CD4-positive, CD25-positive, alpha-beta regulatory T cell (primary cell): ENCODE measurements at regions not wholly inside any gene's neighbourhood (a gene's known extent, or its start where the extent isn't known, plus 50 kb on each side); places are given as distances from the start of the nearest gene placed in this dataset.

ENCODE experiments used
- ATAC-seq, 2 donors: fragments of 150-1000 bp; cut with Tn5 transposase; one replicate each; pipeline ENCODE4 v1.10.0; 2021; ENCODE audit warnings: low read depth in 2 of 2, moderate number of reproducible peaks in 2 of 2, moderate library complexity in 1 of 2
- DNase-seq, 3 donors: peaks; one replicate each; pipeline versions ENCODE4 v3.0.0 to v3.0.0-alpha.2; 2012 to 2022; ENCODE audit warnings: mixed read lengths in 1 of 3
- H3K27ac ChIP-seq: one replicate; pipeline ENCODE4 v1.7.0; 2013; ENCODE audit warnings: mild to moderate bottlenecking, low read length; ENCODE audit not compliant: insufficient read depth, poor library complexity, severe bottlenecking
- H3K27me3 ChIP-seq: one replicate; pipeline ENCODE4 v1.7.0; 2013; ENCODE audit warnings: low read length; ENCODE audit not compliant: control insufficient read depth, insufficient read depth
- H3K36me3 ChIP-seq: one replicate; pipeline ENCODE4 v1.7.0; 2013; ENCODE audit warnings: mild to moderate bottlenecking, low read length, moderate library complexity; ENCODE audit not compliant: control insufficient read depth, insufficient read depth
- H3K4me1 ChIP-seq: 2 replicates; pipeline ENCODE4 v1.7.0; 2013; ENCODE audit warnings: mild to moderate bottlenecking, low read length; ENCODE audit not compliant: insufficient read depth, control insufficient read depth, poor library complexity, severe bottlenecking
- H3K4me3 ChIP-seq: one replicate; pipeline ENCODE4 v1.7.0; 2013; ENCODE audit warnings: low read depth, mild to moderate bottlenecking, low read length, moderate library complexity
- H3K9me3 ChIP-seq, 2 experiments: 1 replicate in 1 of 2; 2 replicates in 1 of 2; pipeline ENCODE4 v1.7.0; 2013; ENCODE audit warnings: low read length in 2 of 2, mild to moderate bottlenecking in 1 of 2, moderate library complexity in 1 of 2; ENCODE audit not compliant: control insufficient read depth in 2 of 2
- H3K27ac Mint-ChIP-seq, 3 donors: one replicate each; pipeline ENCODE4 v1.8.0; 2020 to 2022; ENCODE audit warnings: mild to moderate bottlenecking in 3 of 3, mixed read lengths in 3 of 3, moderate library complexity in 2 of 3
- H3K27me3 Mint-ChIP-seq: one replicate; pipeline ENCODE4 v1.8.0; 2022; ENCODE audit warnings: mild to moderate bottlenecking, mixed read lengths
- H3K36me3 Mint-ChIP-seq: one replicate; pipeline ENCODE4 v1.8.0; 2020; ENCODE audit warnings: mixed read lengths
- H3K4me1 Mint-ChIP-seq, 4 donors: one replicate each; pipeline ENCODE4 v1.8.0; 2020 to 2022; ENCODE audit warnings: mixed read lengths in 4 of 4, mild to moderate bottlenecking in 1 of 4
- H3K4me3 Mint-ChIP-seq, 4 donors: one replicate each; pipeline ENCODE4 v1.8.0; 2020 to 2022; ENCODE audit warnings: mild to moderate bottlenecking in 4 of 4, mixed read lengths in 4 of 4, moderate library complexity in 3 of 4
- H3K9me3 Mint-ChIP-seq, 7 donors: one replicate each; pipeline ENCODE4 v1.8.0; 2020 to 2022; ENCODE audit warnings: mixed read lengths in 7 of 7, mild to moderate bottlenecking in 3 of 7, moderate library complexity in 2 of 7

DNA sequence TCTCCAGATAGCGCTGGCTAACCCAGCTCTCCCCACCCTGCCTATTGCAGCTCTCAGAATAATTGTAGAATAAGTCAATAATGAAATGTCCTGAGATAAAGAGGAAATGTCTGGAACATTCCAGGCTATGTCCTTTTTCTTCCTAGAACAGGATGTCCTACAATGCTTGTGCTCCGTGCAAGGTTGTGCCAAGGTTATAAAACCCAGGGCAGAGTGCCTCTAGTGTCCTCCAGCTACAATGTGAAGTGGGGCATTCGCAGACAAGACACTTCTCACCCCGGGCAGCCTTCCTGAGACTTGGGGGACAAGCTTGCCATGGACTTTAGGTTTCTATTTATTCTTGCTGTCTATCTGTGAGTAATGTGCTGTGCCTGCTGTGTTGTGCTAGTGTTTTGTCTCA, 900.6 kb downstream of the TUSC7 start:
- Histone ChIP-seq H3K27me3 (no peaks in the 10 kb centered on the region), H3K9me3 (no peaks in the 10 kb centered on the region), H3K36me3 (no peaks in the 10 kb centered on the region), H3K4me1 (no peaks in the 10 kb centered on the region), H3K4me3 (no peak overlapping the region), H3K27ac (no peak overlapping the region)
- no peaks in the 10 kb centered on the region for H3K27me3 Mint-ChIP-seq
- no peaks in the 10 kb centered on the region for H3K4me1 Mint-ChIP-seq
- ATAC-seq, result no peak
- H3K36me3 Mint-ChIP-seq, result no peaks in the 10 kb centered on the region
- H3K9me3 Mint-ChIP-seq, result peaks cover 0 to 14% (median 4%) of the 10 kb centered on the region in 7 donors
- no peak for DNase-seq
- H3K27ac Mint-ChIP-seq, result no peak overlapping the region
- no peak overlapping the region for H3K4me3 Mint-ChIP-seq

DNA sequence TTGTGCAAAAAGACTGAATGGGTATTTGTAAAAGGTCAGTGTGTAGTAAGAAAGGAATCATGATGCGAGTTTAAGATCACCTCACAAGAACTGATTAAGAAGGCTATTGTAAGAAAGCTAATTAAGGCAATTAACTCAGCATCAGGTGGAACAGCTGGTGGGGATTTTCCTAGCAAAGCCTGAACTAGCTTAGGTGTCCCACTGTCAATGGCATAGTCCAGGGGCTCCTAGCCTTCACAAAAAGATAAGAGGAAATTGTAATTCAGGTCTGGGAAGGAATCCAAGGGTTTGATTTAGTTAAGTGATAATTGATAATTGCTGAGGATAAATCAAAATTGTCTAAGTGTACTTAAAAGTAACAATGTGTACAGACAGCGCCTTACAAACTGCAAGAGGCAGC, 901.6 kb downstream of the TUSC7 start:
- Histone ChIP-seq H3K27ac (no peak overlapping the region), H3K4me1 (no peaks in the 10 kb centered on the region), H3K4me3 (no peak overlapping the region), H3K27me3 (no peaks in the 10 kb centered on the region), H3K9me3 (no peaks in the 10 kb centered on the region), H3K36me3 (no peaks in the 10 kb centered on the region)
- Mint-ChIP-seq H3K4me3 (no peak overlapping the region), H3K36me3 (no peaks in the 10 kb centered on the region), H3K4me1 (no peaks in the 10 kb centered on the region), H3K27ac (no peak overlapping the region), H3K27me3 (no peaks in the 10 kb centered on the region), H3K9me3 (peaks cover 0 to 18% (median 6%) of the 10 kb centered on the region in 7 donors)
- DNase-seq, result no peak
- ATAC-seq, result no peak

DNA sequence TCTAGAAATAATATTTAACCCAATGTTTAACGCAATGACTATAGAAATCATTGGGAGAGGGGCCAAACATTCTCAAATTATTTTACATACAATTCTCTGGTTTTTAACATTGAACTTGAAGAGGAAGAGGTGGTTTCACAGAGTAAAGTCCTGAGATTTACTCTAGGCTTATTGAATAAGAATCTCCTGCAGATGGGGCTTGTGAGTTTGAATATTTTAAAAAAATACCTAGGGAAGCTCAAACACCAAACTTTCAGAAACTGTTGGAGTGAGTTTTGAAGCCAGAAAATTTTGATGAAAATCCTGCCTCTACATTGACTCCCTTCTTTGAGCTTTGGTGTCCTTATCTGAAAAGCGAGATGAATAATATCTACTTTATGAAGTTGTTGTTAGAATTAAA, 906.6 kb downstream of the TUSC7 start:
- Histone ChIP-seq H3K4me1 (no peaks in the 10 kb centered on the region), H3K27ac (no peak overlapping the region), H3K36me3 (no peaks in the 10 kb centered on the region), H3K4me3 (no peak overlapping the region), H3K27me3 (no peaks in the 10 kb centered on the region), H3K9me3 (no peaks in the 10 kb centered on the region)
- H3K4me1 Mint-ChIP-seq, result no peaks in the 10 kb centered on the region
- no peaks in the 10 kb centered on the region for H3K36me3 Mint-ChIP-seq
- DNase-seq (no peak), ATAC-seq (no peak)
- H3K27me3 Mint-ChIP-seq, result no peaks in the 10 kb centered on the region
- no peak overlapping the region for H3K27ac Mint-ChIP-seq
- H3K4me3 Mint-ChIP-seq, result no peak overlapping the region
- peaks cover 0 to 6% (median 4%) of the 10 kb centered on the region in 7 donors for H3K9me3 Mint-ChIP-seq

DNA sequence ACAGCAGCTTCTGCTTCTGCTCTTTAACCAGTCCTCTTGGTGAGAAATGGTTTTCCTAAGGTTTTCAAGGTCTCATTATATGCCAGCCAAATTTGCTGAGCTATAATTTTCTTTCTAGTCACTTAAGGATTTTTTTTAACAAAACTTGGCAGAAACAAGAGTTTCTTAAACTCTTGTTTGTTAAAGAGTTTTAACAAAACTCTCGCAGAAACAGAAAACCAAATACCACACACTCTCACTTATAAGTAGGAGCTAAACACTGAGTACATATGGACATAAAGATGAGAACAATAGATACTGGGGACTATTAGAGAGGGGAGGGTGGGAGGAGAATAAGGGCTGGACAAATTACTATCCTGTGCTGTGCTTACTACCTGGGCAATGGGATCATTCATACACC, 908.3 kb downstream of the TUSC7 start:
- Histone ChIP-seq H3K4me1 (no peaks in the 10 kb centered on the region), H3K27me3 (no peaks in the 10 kb centered on the region), H3K4me3 (no peak overlapping the region), H3K27ac (no peak overlapping the region), H3K9me3 (no peaks in the 10 kb centered on the region), H3K36me3 (no peaks in the 10 kb centered on the region)
- Mint-ChIP-seq H3K27ac (no peak overlapping the region), H3K4me1 (no peaks in the 10 kb centered on the region), H3K36me3 (no peaks in the 10 kb centered on the region), H3K9me3 (peaks cover 0 to 6% (median 4%) of the 10 kb centered on the region in 7 donors), H3K4me3 (no peak overlapping the region), H3K27me3 (no peaks in the 10 kb centered on the region)
- ATAC-seq, result no peak
- no peak for DNase-seq

DNA sequence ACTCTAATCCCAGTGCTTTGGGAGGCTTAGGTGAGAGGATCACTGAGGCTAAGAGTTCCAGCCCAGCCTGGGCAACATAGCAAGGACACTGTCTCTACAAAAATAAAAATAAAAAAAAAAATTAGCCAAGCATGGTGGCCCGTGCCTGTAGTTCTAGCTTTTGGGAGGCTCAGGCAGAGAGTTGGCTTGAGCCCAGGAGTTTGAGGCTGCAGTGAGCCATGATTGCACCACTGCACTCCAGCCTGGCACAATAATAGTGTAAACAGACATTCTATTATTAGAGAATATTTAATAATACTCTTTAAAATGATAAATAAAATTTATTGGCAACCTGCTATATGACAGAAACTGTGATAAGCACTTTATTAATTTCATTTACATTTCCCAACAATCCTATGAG, 908.9 kb downstream of the TUSC7 start:
- Mint-ChIP-seq H3K4me3 (no peak overlapping the region), H3K27me3 (no peaks in the 10 kb centered on the region), H3K9me3 (peaks cover 0 to 5% (median 4%) of the 10 kb centered on the region in 7 donors), H3K27ac (no peak overlapping the region), H3K4me1 (no peaks in the 10 kb centered on the region), H3K36me3 (no peaks in the 10 kb centered on the region)
- Histone ChIP-seq H3K27me3 (no peaks in the 10 kb centered on the region), H3K9me3 (no peaks in the 10 kb centered on the region), H3K27ac (no peak overlapping the region), H3K4me1 (no peaks in the 10 kb centered on the region), H3K36me3 (no peaks in the 10 kb centered on the region), H3K4me3 (no peak overlapping the region)
- no peak for ATAC-seq
- no peak for DNase-seq

DNA sequence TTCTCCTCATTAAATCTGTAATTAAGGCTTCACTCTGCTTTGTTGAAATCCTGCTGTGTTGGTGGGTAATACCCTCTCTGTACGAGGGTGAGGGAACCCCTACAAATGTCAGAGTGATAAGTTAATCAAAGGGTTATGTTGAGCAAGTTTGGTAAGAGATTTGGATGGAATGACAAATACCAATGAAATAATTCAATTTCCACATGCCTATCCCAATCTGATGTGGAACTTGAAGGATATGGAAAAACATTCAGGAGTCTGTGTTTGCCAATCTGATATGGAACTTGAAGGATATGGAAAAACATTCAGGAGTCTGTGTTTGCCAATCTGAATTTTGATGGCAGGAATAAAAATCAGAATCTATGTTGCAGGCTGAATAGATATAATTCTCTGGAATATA, 910.2 kb downstream of the TUSC7 start:
- H3K4me1 Mint-ChIP-seq, result no peaks in the 10 kb centered on the region
- no peaks in the 10 kb centered on the region for H3K9me3 ChIP-seq
- ATAC-seq (no peak), DNase-seq (no peak)
- no peaks in the 10 kb centered on the region for H3K27me3 ChIP-seq
- H3K27ac ChIP-seq, result no peak overlapping the region
- peaks cover 0 to 4% (median 3%) of the 10 kb centered on the region in 7 donors for H3K9me3 Mint-ChIP-seq
- no peak overlapping the region for H3K4me3 Mint-ChIP-seq
- no peaks in the 10 kb centered on the region for H3K36me3 ChIP-seq
- H3K4me3 ChIP-seq, result no peak overlapping the region
- H3K27ac Mint-ChIP-seq, result no peak overlapping the region
- H3K36me3 Mint-ChIP-seq, result no peaks in the 10 kb centered on the region
- H3K4me1 ChIP-seq, result no peaks in the 10 kb centered on the region
- no peaks in the 10 kb centered on the region for H3K27me3 Mint-ChIP-seq

DNA sequence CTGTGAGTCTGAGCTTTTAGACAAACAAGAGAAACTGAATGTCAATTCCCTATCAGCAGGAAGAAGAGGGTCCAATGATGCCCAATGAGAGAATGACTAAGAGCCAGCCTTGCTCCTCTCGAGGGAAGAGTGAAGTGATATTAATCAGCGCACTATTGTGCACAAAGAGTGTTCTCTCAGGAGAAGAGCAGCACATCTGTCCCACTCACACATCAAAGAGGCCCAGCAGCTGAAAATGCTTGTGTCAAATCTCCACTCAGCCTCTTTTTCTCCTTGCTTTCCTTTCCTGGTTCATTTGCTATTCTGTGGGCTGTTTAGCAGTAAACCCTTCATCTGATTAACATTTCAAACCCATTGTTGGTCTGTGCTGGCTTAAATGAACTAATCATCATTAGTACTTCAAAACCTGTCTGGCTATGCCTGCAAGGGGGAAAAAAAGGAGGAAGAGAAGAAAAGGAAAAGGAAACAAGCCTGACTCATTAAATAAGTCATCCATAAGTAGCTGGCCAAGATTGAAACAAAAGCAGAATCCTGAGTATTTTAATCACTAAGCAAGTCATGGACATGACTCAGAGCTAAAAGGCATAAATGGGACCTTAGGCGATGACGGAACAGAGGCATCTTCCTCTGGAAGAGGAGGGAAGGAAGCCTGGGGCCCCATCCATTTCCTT, 912.7 kb downstream of the TUSC7 start:
- ATAC-seq, result no peak
- Mint-ChIP-seq H3K9me3 (peaks cover 0 to 5% (median 2%) of the 10 kb centered on the region in 7 donors), H3K4me1 (no peaks in the 10 kb centered on the region), H3K4me3 (no peak overlapping the region), H3K36me3 (no peaks in the 10 kb centered on the region), H3K27ac (no peak overlapping the region), H3K27me3 (no peaks in the 10 kb centered on the region)
- Histone ChIP-seq H3K36me3 (no peaks in the 10 kb centered on the region), H3K4me1 (no peaks in the 10 kb centered on the region), H3K4me3 (no peak overlapping the region), H3K9me3 (no peaks in the 10 kb centered on the region), H3K27ac (no peak overlapping the region), H3K27me3 (no peaks in the 10 kb centered on the region)
- DNase-seq, result no peak

DNA sequence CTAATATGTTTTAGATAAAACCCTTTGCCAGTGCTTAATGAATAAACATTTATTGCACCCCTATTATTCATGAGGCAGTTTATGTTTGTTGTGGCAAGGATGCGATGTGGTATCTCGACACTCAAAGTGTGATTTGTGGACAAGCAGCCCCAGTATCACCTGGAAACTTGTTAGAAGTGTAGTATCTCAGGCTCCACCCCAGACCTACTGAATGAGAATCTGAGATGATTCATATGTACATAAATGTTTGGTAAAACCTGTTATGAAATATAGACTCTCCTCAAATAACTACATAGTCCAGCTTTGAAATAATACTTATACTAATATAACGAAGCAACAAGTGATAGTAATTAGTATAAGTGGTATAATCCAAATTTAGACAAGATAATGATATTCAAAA, 914.8 kb downstream of the TUSC7 start:
- Histone ChIP-seq H3K36me3 (no peaks in the 10 kb centered on the region), H3K4me3 (no peak overlapping the region), H3K27me3 (no peaks in the 10 kb centered on the region), H3K9me3 (no peaks in the 10 kb centered on the region), H3K4me1 (no peaks in the 10 kb centered on the region), H3K27ac (no peak overlapping the region)
- DNase-seq (no peak), ATAC-seq (no peak)
- Mint-ChIP-seq H3K27ac (no peak overlapping the region), H3K4me3 (no peak overlapping the region), H3K27me3 (no peaks in the 10 kb centered on the region), H3K9me3 (peaks cover 0 to 12% (median 2%) of the 10 kb centered on the region in 7 donors), H3K36me3 (no peaks in the 10 kb centered on the region), H3K4me1 (no peaks in the 10 kb centered on the region)
